ENCODE measurements at regions not wholly inside any gene's neighbourhood (a gene's known extent, or its start where the extent isn't known, plus 50 kb on each side); places are given as distances from the start of the nearest gene placed in this dataset.

- Histone ChIP-seq H3K4me1 (ENCODE audit: control insufficient read depth, insufficient read depth, low read length) (no peaks in the 10 kb centered on the region), H3K36me3 (ENCODE audit: control insufficient read depth in 2 of 2, insufficient read depth in 2 of 2, low read length in 1 of 2) (no peaks in the 10 kb centered on the region), H3K9ac (ENCODE audit: control insufficient read depth, insufficient read depth, low read length) (no peak overlapping the region), H3K4me3 (no peak overlapping the region), H3K27me3 (replicated peaks in 1 of 2; ENCODE audit: control insufficient read depth in 2 of 2, insufficient read depth in 2 of 2, low read length in 1 of 2) (no peaks in the 10 kb centered on the region), H3K79me2 (ENCODE audit: control insufficient read depth, insufficient read depth, low read length) (no peaks in the 10 kb centered on the region), H3K4me2 (ENCODE audit: control insufficient read depth, insufficient read depth) (no peak overlapping the region), H2AFZ (ENCODE audit: control insufficient read depth, low read depth, low read length) (no peak overlapping the region), H3K27ac (ENCODE audit: control insufficient read depth, insufficient read depth) (no peak overlapping the region), H4K20me1 (ENCODE audit: control insufficient read depth, insufficient read depth) (no peaks in the 10 kb centered on the region), H3K9me3 (replicated peaks; ENCODE audit: control insufficient read depth, insufficient read depth, low read length) (no peaks in the 10 kb centered on the region)
- no peak for FAIRE-seq
- ChIA-PET POLR2A (no interaction called here), RAD21 (ENCODE audit: unreplicated experiment) (no interaction called here), SMC1A (ENCODE audit: uncharacterized antibody, unreplicated experiment) (no interaction called here), CTCF (no interaction called here)
- no peak for ATAC-seq
- TF ChIP-seq CTCF (IDR thresholded peaks at IDR 0.05 in 2 of 3, conservative IDR thresholded peaks at IDR 0.05 in 1 of 3; ENCODE audit: control insufficient read depth in 2 of 3, extremely low read depth in 1 of 3, insufficient read depth in 1 of 3, low read depth in 3 of 3, low read length in 3 of 3) (no peak), ELK1 (IDR thresholded peaks at IDR 0.05; ENCODE audit: low read depth, low read length) (no peak), SRF (IDR thresholded peaks at IDR 0.05; ENCODE audit: low read depth in 2 of 2, low read length in 2 of 2) (no peak), HDAC2 (IDR thresholded peaks at IDR 0.05) (no peak), HSF1 (IDR thresholded peaks at IDR 0.05; ENCODE audit: low read depth, low read length) (no peak), YBX1 (IDR thresholded peaks at IDR 0.05) (no peak), REST (IDR thresholded peaks at IDR 0.05; ENCODE audit: low read depth, low read length) (no peak), CEBPB (IDR thresholded peaks at IDR 0.05; ENCODE audit: borderline replicate concordance in 1 of 2, low read depth in 2 of 2, low read length in 2 of 2) (no peak), ZNF24 (IDR thresholded peaks at IDR 0.05) (no peak), KAT2A (conservative IDR thresholded peaks at IDR 0.05; ENCODE audit: control insufficient read depth, low read depth, low read length) (no peak)
- BruUV-seq (replicated peaks): no TSS peak
- DNase-seq (ENCODE audit: low read depth, low spot score): no peak
- intact Hi-C loops (cut with micrococcal nuclease; ENCODE audit: unreplicated experiment): no loop called here
- in situ Hi-C loops (cut with MboI): no loop called here
Observed at GRCh38 chr1:227459326-227459841, 104.0 kb upstream of the ZNF678 start.

Data from GM12878 (cell line).